Inflammatory macrophage treated with lipopolysaccharide for 4 hours (primary cell): ENCODE measurements at regions not wholly inside any gene's neighbourhood (a gene's known extent, or its start where the extent isn't known, plus 50 kb on each side); places are given as distances from the start of the nearest gene placed in this dataset.

Experiments
- DNase-seq: peaks from one replicate; pipeline ENCODE4 v3.0.0-alpha.2; 2020

DNA sequence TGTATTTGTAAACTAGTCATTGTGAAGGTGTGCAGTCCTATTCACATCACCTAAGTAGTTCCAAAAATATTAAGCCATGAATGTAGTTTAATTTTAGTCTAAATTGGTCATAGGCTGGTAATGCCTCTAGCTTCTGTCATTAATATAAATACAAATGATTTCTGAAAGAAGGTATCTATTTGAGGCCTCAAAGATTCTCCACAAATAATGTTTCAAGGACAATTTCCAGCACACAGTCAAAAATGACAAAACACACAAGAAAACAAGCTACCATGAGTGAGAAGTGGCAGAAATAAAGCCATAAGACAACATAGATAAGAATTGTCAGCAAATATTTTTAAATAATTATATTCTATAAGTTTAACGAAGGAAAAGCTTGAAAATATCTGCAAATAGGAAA, 66.7 kb upstream of the PDK4 start:
- DNase-seq = no peak

DNA sequence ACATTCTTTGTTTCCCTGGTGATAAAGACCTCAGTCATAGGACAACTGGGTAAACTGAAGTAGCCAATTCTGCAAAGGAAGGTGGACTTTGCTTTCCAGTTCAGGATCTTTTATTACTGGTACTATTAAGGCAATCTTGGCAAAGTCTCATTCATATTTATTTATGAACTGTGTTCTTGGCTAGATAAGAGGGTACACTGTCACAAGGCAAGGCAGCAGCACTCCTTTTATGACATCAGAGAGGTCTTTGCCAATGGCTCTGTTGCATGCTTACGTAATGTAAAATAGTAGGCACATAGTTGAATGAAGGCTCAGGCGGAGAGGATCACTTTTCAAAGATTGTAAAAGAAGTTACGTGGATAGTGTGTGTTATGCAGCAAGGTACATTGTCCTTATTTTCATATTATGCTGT, 63.7 kb upstream of the PDK4 start:
- DNase-seq = no peak

DNA sequence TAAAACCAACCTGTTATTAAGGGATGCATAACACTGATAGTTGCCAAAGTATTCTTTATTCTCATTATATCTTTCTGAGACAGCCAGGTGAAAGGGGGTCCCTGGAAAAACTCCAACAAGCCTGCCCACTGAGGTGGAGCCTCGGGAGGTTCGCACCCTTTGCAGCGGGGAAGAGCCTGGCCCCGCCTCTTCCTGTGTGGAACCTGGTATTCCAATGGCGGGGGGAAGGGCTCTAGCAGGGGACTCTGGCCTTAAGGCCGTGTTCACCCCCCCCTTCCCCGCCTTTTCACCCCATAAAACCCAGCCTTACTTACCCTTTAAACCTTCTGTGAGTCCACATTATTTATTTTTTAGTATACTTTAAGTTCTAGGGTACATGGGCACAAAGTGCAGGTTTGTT, 62.4 kb upstream of the PDK4 start:
- no peak for DNase-seq

DNA sequence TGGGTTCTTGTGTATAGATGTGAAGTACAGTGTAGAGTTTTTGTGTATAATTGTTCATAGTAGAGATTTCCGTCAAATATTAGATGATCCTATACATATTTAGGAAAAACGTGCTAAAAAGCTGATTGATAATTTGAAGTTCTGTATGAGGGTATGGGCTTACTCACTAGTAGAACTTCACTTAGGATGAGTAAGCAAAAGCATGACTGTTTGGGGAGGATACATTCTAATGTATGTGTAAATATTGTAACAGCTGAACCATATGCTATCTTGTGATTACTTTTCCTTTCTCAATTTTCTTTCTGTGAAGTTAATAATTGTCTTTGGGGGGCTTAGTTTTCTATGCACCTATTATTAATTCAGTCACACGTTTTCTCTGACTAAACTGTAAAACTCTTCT, 53.2 kb upstream of the PDK4 start:
- DNase-seq = no peak

DNA sequence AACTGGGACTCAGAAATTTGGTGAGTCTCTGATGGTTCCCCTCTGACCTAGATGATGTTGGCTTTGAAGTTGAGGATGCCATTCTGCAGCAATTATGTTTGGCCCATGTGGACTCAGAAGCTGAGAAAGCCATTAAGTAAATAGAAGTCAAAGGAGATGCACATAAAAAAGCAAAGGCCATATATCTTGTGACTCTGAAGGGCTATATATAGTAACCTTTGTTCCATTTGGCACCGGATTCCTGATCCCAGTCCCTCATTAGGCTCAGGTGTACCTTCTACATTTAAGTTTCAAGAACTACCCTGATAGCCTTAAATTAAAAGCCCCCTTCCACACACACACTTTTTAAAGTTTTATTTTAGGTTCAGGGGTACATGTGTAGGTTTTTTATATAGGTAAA, 50.0 kb upstream of the PDK4 start:
- DNase-seq = no peak
